Transverse colon (tissue), 4 donors: ENCODE measurements at regions not wholly inside any gene's neighbourhood (a gene's known extent, or its start where the extent isn't known, plus 50 kb on each side); places are given as distances from the start of the nearest gene placed in this dataset.

Experiments used
- DNase-seq: peaks from one replicate; pipeline ENCODE4 v3.0.0-alpha.2; 2019
- H3K27ac ChIP-seq, 4 donors: fragments of 200-600 bp; sonication (generic); 2 replicates each; pipeline ENCODE4 v1.5.1; 2016 to 2018; ENCODE audit warnings: inconsistent platforms in 4 of 4
- H3K27me3 ChIP-seq: fragments of 200-600 bp; sonication (generic); 2 replicates; pipeline ENCODE4 v1.5.1; 2017; ENCODE audit warnings: inconsistent platforms
- H3K36me3 ChIP-seq, 4 donors: fragments of 200-600 bp; sonication (generic); 2 replicates each; pipeline ENCODE4 v1.5.1; 2017 to 2019; ENCODE audit warnings: inconsistent platforms in 4 of 4
- H3K4me1 ChIP-seq, 4 donors: fragments of 200-600 bp; sonication (generic); 2 replicates each; pipeline ENCODE4 v1.5.1; 2017 to 2020; ENCODE audit warnings: inconsistent platforms in 4 of 4
- H3K4me3 ChIP-seq, 4 donors: fragments of 200-600 bp; sonication (generic); 1 replicate in 1 of 4; 2 replicates in 3 of 4; pipeline versions ENCODE4 v1.5.1 to v1.6.1; 2017 to 2019; ENCODE audit warnings: inconsistent platforms in 4 of 4
- H3K9me3 ChIP-seq, 2 donors: fragments of 200-600 bp; sonication (generic); 2 replicates each; pipeline ENCODE4 v1.5.1; 2017 to 2019; ENCODE audit warnings: inconsistent platforms in 2 of 2
- CTCF ChIP-seq, 5 experiments: fragments of 200-600 bp in 3 of 5; fragments of 450-650 bp in 2 of 5; sonication (generic) in 3 of 5; IDR thresholded peaks; 1 replicate in 2 of 5; 2 replicates in 3 of 5; pipeline ENCODE4 v1.5.1; 2016 to 2017; ENCODE audit warnings: antibody characterized with exemption in 5 of 5, inconsistent platforms in 3 of 5, mild to moderate bottlenecking in 2 of 5, moderate library complexity in 1 of 5
- EP300 ChIP-seq: sonication (generic); formaldehyde crosslinking; IDR thresholded peaks from one replicate; pipeline ENCODE4 v1.6.1; 2017; ENCODE audit warnings: antibody characterized with exemption, low read depth
- POLR2A ChIP-seq: fragments of 450-650 bp; IDR thresholded peaks from one replicate; pipeline ENCODE4 v1.6.1; 2016; ENCODE audit warnings: antibody characterized with exemption, mild to moderate bottlenecking, moderate library complexity
- POLR2AphosphoS5 ChIP-seq, 3 donors: sonication (generic); formaldehyde crosslinking; IDR thresholded peaks; one replicate each; pipeline ENCODE4 v1.6.1; 2016; ENCODE audit warnings: antibody characterized with exemption in 3 of 3
- WGBS, 2 donors: methylation state at CpG; one replicate each; pipeline ENCODE4 v1.1.5; 2018; ENCODE audit warnings: low coverage in 1 of 2; 5-methylcytosine and 5-hydroxymethylcytosine counted together
- in situ Hi-C, 4 donors: fragments of 200-750 bp; cut with MboI; loops; one replicate each; pipeline versions ENCODE4 v1.15.0 to v1.15.1; 2017; ENCODE audit warnings: low sequenced_read_pairs in 3 of 4, low pct_ligation_motif_present in 1 of 4, low pct_unique_long_range_greater_than_20kb in 1 of 4
- intact Hi-C: fragments of 100-400 bp; cut with DNase I; formaldehyde crosslinking; loops from one replicate; pipeline ENCODE4 v1.15.1; 2023; ENCODE audit warnings: low total_unique reads

GRCh38 chr1:59089922-59090457 lies 206.9 kb upstream of the FGGY start:
- intact Hi-C loops (no loop called here), in situ Hi-C loops (no loop called here)
- Histone ChIP-seq H3K4me1 (peaks cover 0 to 9% (median 5%) of the 10 kb centered on the region in 4 donors), H3K27ac (peak overlapping the region in 3 of 4 donors; percentile 2 to 51 (median 47)), H3K4me3 (no peak overlapping the region), H3K36me3 (no peaks in the 10 kb centered on the region), H3K27me3 (no peaks in the 10 kb centered on the region), H3K9me3 (no peaks in the 10 kb centered on the region)
- 50 to 63% methylated on average over 1 to 4 of the region's 4 CpGs for WGBS, 2 donors
- DNase-seq = peak; percentile 53
- TF ChIP-seq POLR2AphosphoS5 (IDR thresholded peaks at IDR 0.05) = peak in 1 of 3 donors; percentile 19
- no peak for TF ChIP-seq EP300

DNA sequence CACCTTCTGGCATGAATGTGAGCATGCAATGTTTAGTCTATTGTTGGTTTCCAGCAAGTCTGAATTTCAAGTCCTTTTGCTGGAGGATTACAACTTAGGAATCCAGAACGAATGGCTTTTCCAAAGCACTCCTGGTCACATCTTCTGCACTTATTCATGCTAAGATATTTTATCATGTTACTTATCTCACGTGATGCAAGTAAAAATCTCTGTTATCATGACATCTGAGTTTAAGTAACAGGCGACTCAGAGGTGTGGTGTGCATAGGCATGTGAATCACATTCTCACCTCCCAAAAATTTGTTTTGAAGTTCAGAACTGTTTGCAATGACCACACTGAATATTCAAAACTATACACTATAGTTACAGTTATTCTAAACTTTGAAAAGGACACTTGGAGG lies 204.8 kb upstream of the FGGY start:
- H3K27me3 ChIP-seq = no peaks in the 10 kb centered on the region
- H3K9me3 ChIP-seq = no peaks in the 10 kb centered on the region
- 65 to 82% methylated on average over 3 of the region's 3 CpGs for WGBS, 2 donors
- H3K4me1 ChIP-seq = peaks cover 0 to 9% (median 5%) of the 10 kb centered on the region in 4 donors
- H3K36me3 ChIP-seq = no peaks in the 10 kb centered on the region
- TF ChIP-seq POLR2A (no peak), EP300 (no peak), CTCF (IDR thresholded peaks at IDR 0.05) (no peak), POLR2AphosphoS5 (IDR thresholded peaks at IDR 0.05) (no peak)
- in situ Hi-C loops (no loop called here), intact Hi-C loops (no loop called here)
- DNase-seq = no peak
- no peak overlapping the region for H3K4me3 ChIP-seq
- H3K27ac ChIP-seq = no peak overlapping the region

DNA sequence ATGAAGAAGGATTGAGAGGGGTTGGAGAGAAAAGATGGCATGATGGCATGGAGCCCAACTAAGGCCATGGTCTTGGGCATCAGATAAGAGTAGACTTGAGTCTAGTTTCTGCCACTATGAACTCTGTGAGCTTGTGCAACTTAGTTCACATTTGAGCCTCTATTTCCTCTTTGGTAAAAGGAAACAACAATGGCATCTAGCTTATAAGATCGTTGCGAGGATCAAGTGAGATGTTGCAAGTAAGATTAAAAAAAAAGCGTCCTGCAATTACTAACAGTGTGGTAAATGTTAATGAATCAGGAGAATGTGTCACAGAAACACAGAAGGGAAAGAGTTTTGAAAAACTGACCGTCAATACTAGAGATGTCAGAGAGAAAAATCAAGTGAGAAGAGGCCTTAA lies 202.9 kb upstream of the FGGY start:
- TF ChIP-seq POLR2A (no peak), CTCF (IDR thresholded peaks at IDR 0.05) (no peak), EP300 (no peak), POLR2AphosphoS5 (IDR thresholded peaks at IDR 0.05) (no peak)
- Histone ChIP-seq H3K4me1 (peaks cover 0 to 9% (median 5%) of the 10 kb centered on the region in 4 donors), H3K36me3 (no peaks in the 10 kb centered on the region), H3K9me3 (no peaks in the 10 kb centered on the region), H3K27me3 (no peaks in the 10 kb centered on the region), H3K4me3 (no peak overlapping the region), H3K27ac (no peak overlapping the region)
- in situ Hi-C loops = no loop called here
- intact Hi-C loops = no loop called here
- WGBS, 2 donors = 88% methylated on average over 4 of the region's 4 CpGs
- no peak for DNase-seq

DNA sequence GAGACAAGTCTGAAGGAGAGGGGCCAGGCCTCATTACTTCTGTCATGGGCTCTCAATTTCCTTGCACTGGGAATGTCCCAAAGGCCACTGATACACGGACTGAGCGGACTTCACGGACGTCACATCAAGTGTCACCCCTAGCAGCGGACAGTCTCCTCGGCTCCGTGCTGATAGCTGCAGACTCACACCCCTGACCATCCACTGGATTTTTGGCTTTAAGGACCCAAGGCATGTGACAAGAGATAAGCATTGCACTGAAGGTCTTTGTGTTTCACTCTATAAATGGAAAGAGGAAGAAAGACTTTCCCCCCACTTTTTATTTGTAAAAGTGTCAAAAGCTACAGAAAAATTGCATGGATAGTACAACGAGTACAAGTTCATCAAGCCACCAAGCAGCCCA lies 200.4 kb upstream of the FGGY start:
- Histone ChIP-seq H3K9me3 (no peaks in the 10 kb centered on the region), H3K36me3 (no peaks in the 10 kb centered on the region), H3K27ac (no peak overlapping the region), H3K4me1 (no peaks in the 10 kb centered on the region), H3K4me3 (no peak overlapping the region), H3K27me3 (no peaks in the 10 kb centered on the region)
- DNase-seq = no peak
- no peak for TF ChIP-seq POLR2A
- no peak for TF ChIP-seq CTCF (IDR thresholded peaks at IDR 0.05)
- TF ChIP-seq POLR2AphosphoS5 (IDR thresholded peaks at IDR 0.05) = no peak
- TF ChIP-seq EP300 = no peak
- intact Hi-C loops (no loop called here), in situ Hi-C loops (no loop called here)
- 67 to 86% methylated on average over 1 to 8 of the region's 8 CpGs for WGBS, 2 donors

DNA sequence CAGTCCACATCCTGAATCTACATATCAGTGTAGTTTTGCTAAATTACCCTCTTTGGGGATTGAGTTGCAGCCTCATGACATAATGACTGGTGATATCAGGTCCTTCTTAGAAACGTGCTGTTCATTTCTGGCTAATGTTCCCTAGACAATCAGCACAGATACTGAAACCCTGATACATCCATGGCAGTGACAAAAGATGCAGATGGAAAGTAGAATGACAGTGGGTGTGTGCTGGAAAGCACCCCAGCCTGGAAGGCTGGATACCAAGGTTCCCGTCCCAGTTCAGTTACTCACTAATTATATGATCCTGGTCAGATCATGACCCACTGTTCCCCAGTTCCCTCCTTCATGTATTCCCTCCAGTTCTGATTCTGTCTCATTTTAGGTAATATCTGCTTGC lies 198.2 kb upstream of the FGGY start:
- Histone ChIP-seq H3K4me3 (no peak overlapping the region), H3K9me3 (no peaks in the 10 kb centered on the region), H3K4me1 (no peaks in the 10 kb centered on the region), H3K27ac (no peak overlapping the region), H3K27me3 (no peaks in the 10 kb centered on the region), H3K36me3 (no peaks in the 10 kb centered on the region)
- DNase-seq = no peak
- 75% methylated on average over 2 of the region's 2 CpGs; no CpG with 5 or more reads in 1 of the 2 donors for WGBS, 2 donors
- in situ Hi-C loops (no loop called here), intact Hi-C loops (no loop called here)
- TF ChIP-seq EP300 = no peak
- TF ChIP-seq CTCF (IDR thresholded peaks at IDR 0.05) = no peak
- TF ChIP-seq POLR2A = no peak
- TF ChIP-seq POLR2AphosphoS5 (IDR thresholded peaks at IDR 0.05) = no peak
